ENCODE measurements at regions not wholly inside any gene's neighbourhood (a gene's known extent, or its start where the extent isn't known, plus 50 kb on each side); places are given as distances from the start of the nearest gene placed in this dataset.
"Not testable (repeated sequence)": the region's sequence is repeated elsewhere in the genome, so short reads cannot be mapped to it uniquely, and the experiment has no call there.

DNA sequence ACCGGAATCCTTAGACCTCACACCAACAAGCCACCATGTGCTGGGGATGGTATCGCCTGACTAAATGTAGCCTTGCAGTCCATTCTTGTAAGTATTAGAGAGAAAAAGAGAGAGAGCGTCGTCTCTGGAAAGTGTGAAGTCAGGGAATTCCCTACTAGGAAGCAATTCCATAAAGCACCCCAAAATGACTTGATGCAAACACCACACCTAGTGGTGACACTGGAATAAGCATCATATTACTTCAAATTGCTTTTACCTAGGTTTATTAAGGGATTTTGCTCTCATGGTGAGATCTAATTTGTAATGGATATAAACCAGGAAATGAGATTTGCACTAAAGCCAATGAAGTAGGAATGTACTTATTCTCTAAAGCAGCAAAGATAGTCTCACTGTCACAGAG, 111.4 kb upstream of the METTL9 start:
- intact Hi-C loops (cut with micrococcal nuclease): not testable (repeated sequence)

DNA sequence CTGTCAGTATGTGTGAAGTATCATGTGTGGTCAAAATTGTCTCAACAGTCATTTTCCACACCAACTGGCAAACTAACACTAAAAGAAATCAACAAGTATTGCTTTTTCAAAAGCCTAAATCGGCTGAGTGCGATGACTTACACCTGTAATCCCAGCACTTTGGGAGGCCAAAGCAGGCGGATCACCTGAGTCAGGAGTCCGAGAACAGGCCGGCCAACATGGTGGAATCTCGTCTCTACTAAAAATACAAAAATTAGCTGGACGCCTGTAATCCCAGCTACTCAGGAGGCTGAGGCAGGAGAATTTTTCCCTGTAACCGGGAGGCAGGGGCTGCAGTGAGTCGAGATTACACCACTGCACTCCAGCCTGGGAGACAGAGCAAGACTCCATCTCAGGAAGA, 100.3 kb upstream of the METTL9 start:
- intact Hi-C loops (cut with micrococcal nuclease): not testable (repeated sequence)

GRCh38 chr16:21501223-21501868, 98.0 kb upstream of the METTL9 start:
- intact Hi-C loops (cut with micrococcal nuclease): loop anchor here (10.0 kb wide), 2 partner anchors 53 to 143 kb away; no protein-coding TSS in a partner anchor

DNA sequence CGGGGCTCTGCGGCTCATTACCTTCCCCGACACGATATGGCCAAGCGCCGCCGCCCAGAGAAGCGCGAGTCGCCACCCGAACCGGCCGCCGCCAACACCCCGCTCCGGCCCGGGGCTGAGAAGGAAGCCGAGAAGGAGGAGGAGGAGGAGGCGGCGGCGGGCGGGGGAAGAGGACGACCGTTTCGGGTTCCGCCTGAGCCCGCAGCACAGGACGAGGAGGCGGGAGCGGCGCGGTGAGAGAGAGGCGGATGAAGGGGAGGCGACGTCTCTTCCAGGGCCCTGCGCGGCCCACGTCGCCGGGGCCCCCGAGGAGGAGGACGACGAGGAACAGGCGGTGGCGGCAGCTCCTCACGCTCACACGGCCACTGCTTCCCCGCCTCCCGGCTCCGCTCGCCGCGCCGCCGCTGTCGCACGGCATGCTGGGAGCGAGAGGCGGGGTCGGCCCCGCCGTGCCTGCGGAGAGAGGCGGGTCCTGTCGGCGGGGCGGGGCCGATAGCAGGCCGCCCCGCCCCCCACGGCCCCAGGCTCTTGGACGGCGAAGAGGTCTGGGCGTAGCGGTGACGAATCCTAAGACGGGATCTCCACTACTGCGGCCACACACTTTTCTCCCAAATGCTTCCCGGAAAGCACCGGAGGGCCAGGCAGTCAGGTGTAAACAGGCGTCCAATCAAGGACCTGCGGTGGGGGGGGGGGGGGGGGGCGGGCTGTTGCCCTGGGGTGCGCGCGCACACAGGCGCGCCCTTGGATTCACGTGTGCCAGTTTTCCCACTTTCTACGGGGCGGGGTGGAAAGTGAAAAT, 97.3 kb upstream of the METTL9 start:
- intact Hi-C loops (cut with micrococcal nuclease): loop anchor here (10.0 kb wide), 2 partner anchors 53 to 143 kb away; no protein-coding TSS in a partner anchor

DNA sequence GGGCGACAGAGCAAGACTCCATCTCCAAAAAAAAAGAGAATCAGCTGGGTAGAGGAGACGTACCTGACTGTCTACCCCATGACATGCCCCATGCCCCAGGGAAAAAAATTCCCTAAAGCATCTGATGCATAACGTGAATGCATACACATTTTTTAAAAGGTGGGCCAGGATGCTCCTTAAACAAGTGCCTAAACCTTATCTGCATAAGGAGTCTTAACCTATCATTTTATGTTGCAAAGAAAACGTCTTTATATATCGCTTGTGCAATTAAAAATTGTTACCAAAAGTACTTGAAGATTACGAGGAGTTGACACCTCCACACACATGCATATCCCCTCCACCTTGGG, 95.8 kb upstream of the METTL9 start:
- intact Hi-C loops (cut with micrococcal nuclease): loop anchor here (10.0 kb wide), 2 partner anchors 51 to 141 kb away; no protein-coding TSS in a partner anchor

GRCh38 chr16:21503941-21504832, 95.2 kb upstream of the METTL9 start:
- intact Hi-C loops (cut with micrococcal nuclease): loop anchor here (10.0 kb wide), 2 partner anchors 51 to 141 kb away; no protein-coding TSS in a partner anchor

- intact Hi-C loops (cut with micrococcal nuclease): loop anchor here (10.0 kb wide), 2 partner anchors 49 to 139 kb away; no protein-coding TSS in a partner anchor
These were observed 93.4 kb upstream of the METTL9 start for GRCh38 chr16:21505751-21506520.

- intact Hi-C loops (cut with micrococcal nuclease): loop anchor here (10.0 kb wide), 2 partner anchors 48 to 138 kb away; no protein-coding TSS in a partner anchor
These were observed 92.4 kb upstream of the METTL9 start for GRCh38 chr16:21506857-21507456.

DNA sequence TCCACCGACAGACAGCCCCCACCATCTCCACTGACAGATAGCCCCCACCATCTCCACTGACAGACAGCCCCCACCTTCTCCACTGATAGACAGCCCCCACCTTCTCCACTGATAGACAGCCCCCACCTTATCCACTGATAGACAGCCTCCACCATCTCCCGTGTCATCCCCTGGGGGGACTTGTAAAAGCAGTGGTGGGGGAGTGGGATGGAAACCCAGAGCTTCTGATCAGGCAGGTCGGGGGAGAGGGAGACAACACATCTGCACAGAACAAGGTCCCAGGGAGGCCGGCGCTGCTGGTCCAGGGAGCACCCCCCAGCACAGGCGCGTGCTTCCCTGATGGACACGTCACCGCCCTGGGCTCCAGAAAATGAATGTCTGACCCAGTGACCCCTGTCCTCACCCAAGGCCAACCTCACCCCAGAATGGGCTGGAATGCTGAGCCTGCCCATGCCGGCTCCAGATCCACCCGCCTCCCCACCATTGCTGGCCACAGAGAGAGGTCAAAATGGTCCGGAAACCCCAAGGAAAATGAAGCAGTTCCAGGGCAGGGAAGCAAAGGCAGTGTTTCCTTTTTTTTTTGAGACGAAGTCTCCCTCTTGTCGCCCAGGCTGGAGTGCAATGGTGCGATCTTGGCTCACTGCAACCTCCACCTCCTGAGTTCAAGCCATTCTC, 91.6 kb upstream of the METTL9 start:
- intact Hi-C loops (cut with micrococcal nuclease): loop anchor here (10.0 kb wide), 2 partner anchors 47 to 137 kb away; no protein-coding TSS in a partner anchor

DNA sequence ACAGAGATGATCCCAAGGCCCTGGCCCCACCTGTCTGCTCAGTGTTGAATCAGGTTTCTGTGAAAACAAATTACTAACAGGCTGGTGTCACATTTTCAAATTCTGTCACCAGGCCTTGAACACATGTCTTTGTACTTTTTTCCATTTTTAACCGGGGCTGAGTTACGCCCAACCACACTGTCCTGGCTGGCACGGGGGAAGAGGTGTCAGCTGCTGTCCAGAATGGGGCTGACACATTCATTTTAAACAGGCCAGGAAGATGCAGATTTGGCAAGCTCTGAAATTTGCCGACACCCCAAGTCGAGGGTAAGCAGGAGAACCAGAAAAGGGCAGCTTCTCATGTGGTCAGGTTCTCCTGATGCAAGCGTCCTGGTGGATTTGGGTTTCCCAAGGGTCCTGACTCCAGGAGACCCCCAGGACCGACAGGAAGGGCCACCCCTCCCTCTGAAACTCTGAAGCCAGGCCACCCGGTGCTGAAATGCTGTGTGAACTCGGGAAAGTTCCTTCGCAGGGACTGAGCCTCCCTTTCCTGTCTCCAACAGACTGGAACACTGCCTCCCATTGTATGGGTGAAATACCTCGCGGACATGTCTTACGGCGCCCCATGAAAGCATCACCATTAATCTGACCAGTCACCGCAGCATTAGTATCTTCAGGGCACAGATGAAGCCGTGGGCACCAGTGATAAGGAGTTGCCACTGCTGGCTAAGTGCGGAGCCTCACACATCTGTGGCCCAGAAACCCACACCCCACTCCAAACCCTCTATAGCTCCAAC, 90.5 kb upstream of the METTL9 start:
- intact Hi-C loops (cut with micrococcal nuclease): loop anchor here (10.0 kb wide), 2 partner anchors 46 to 136 kb away; no protein-coding TSS in a partner anchor

DNA sequence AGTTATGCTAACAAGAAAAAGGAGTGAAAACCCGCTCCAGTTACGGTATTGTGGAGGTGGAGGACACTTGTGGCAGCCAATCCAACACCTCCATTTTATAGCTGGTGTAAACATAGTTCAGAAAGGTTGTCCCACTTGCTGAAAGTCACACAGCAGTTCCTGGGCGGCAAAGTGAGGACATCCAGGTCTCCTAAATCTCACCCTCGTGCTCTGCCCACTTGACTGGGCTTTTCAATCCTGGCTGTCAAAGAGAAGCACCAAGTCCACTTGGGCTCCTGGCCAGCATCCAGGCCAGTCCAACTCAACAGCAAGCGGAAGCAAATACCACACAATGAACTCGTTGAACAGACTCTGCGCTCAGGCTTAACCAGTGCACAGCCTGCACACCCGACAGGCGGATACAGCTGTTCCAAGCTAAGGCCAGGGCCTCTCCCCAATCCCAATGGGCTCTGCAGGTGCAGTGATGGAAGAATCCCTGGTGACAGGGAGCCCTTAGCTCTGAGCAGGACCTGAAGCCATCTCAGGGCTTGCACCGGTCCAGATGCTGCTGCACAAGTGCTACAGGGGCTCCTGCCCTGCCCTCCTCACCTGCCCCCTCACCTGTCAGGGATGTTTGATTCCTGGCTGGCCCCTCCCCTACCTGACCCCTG, 89.8 kb upstream of the METTL9 start:
- intact Hi-C loops (cut with micrococcal nuclease): loop anchor here (10.0 kb wide), 2 partner anchors 45 to 135 kb away; no protein-coding TSS in a partner anchor

- intact Hi-C loops (cut with micrococcal nuclease): not testable (repeated sequence)
These were observed 88.5 kb upstream of the METTL9 start for GRCh38 chr16:21510869-21511255.

- intact Hi-C loops (cut with micrococcal nuclease): not testable (repeated sequence)
These were observed 87.8 kb upstream of the METTL9 start for GRCh38 chr16:21511315-21512210.

DNA sequence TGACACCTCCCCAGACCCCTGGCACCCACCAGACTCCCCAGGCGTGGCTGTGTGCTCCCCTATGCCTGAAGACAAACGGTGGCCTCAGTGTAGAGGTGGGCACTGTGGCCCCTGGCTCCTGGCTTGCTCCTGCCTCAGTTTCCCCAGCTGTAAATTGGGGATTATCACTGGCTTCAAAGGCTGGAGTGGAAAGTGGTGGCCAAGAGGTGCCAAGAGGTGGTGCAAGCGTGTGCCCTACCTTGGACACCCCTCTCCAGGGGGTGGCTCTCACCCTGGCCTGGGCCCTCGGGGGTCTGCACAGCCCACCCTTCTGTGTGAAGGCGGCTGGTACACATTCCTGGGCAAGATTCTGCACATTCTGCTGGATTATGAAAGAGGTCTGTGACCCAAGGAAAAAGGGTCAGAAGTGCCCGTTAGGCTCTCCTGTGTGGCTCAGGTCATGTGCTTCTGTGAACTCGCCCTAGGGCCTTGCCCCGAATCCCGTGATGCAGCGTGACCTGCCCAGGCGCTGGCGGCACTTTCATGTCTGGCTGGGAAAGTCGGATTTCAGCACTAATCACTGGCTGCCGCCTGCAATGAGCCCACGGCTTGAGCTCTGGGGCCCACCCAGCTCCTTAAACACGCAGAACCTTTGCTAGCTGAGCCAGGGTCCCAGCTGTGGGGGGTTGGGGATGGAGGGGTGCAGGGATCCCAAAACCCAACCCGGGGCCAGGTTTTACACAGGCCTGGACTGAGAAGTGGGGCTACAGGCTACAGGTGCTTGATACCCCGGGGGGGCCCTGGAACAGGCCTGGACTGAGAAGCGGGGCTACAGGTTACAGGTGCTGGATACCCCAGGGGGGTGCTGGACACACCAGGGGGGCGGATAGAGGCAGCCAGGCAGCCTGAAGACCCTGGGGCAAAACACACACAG, 86.8 kb upstream of the METTL9 start:
- intact Hi-C loops (cut with micrococcal nuclease): not testable (repeated sequence)

DNA sequence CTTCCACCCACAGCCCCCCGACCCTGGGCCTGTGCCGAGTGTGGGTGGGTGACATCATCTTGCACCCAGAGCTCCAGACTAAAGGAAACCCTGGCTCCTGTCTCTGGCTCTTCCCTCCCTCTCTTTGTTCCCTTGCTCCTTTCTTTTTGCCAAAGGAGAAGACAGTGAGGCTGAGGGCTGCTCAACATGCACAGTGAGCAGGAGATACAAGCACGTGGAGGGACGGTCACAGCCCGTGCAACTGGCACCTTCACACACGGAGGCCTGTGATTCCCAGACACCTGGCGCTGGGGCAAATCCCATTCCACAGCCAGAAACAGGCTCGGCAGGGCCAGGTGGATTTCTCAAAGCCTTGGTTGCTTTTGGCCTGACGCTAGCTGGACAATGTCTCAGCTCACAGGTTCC, 86.0 kb upstream of the METTL9 start:
- intact Hi-C loops (cut with micrococcal nuclease): not testable (repeated sequence)
